SU-DHL-6 (cell line): ENCODE measurements at regions not wholly inside any gene's neighbourhood (a gene's known extent, or its start where the extent isn't known, plus 50 kb on each side); places are given as distances from the start of the nearest gene placed in this dataset.

Experiments used
- EZH2phosphoT487 ChIP-seq: fragments of 200-600 bp; sonication (generic), shearing (Covaris generic); conservative IDR thresholded peaks from 2 replicates; pipeline ENCODE4 v1.6.1; 2018; ENCODE audit warnings: mild to moderate bottlenecking, antibody characterized with exemption, low read length, moderate library complexity, mixed read lengths
- TF ChIP-seq, protein P1 (sequence below): fragments of 200-600 bp; sonication (generic); IDR thresholded peaks from one replicate; pipeline ENCODE4 v1.5.1; 2017; ENCODE audit warnings: antibody characterized with exemption, mild to moderate bottlenecking, low read length, moderate library complexity; ENCODE audit not compliant: insufficient read depth, poor library complexity, severe bottlenecking

DNA sequence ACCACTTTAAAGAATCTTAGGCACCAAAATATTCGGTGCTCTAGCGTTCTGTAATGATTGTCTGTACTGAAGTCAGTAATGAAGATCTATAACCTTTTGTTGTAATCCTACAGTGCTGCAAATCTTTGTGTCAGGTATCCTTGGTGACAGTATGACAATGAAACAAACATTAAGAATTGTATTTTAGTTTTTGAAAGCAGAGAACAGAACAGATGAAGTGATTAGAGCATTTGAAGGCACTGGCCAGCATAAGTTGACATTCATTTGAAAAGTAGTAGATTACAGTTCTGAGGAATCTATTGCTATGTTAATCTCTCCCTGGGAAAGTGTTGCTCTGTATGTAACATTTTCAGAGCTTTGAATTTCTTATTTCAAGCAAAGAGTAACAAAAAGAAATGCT lies 451.2 kb downstream of the NUP35 start:
- TF ChIP-seq, protein P1, sequence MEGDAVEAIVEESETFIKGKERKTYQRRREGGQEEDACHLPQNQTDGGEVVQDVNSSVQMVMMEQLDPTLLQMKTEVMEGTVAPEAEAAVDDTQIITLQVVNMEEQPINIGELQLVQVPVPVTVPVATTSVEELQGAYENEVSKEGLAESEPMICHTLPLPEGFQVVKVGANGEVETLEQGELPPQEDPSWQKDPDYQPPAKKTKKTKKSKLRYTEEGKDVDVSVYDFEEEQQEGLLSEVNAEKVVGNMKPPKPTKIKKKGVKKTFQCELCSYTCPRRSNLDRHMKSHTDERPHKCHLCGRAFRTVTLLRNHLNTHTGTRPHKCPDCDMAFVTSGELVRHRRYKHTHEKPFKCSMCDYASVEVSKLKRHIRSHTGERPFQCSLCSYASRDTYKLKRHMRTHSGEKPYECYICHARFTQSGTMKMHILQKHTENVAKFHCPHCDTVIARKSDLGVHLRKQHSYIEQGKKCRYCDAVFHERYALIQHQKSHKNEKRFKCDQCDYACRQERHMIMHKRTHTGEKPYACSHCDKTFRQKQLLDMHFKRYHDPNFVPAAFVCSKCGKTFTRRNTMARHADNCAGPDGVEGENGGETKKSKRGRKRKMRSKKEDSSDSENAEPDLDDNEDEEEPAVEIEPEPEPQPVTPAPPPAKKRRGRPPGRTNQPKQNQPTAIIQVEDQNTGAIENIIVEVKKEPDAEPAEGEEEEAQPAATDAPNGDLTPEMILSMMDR: no peak
- no peak for TF ChIP-seq EZH2phosphoT487
